H1 (cell line): ENCODE measurements at regions not wholly inside any gene's neighbourhood (a gene's known extent, or its start where the extent isn't known, plus 50 kb on each side); places are given as distances from the start of the nearest gene placed in this dataset.

Experiments
- CTCF ChIA-PET: fragments of 300-600 bp; sonication (Branson Sonifier 250); formaldehyde crosslinking; loops from one replicate; lab custom pipeline; 2021; ENCODE audit not compliant: partially characterized antibody; lab: Charles Lee
- POLR2A ChIA-PET: fragments of 300-600 bp; sonication (Branson Sonifier 250); formaldehyde crosslinking; loops from one replicate; lab custom pipeline; 2021; ENCODE audit warnings: inconsistent platforms; ENCODE audit not compliant: partially characterized antibody; lab: Charles Lee
- DNase-seq, 2 experiments: peaks; one replicate each; pipeline versions ENCODE4 v3.0.0 to v3.0.0-alpha.2; 2010 to 2022; ENCODE audit warnings: low spot score in 2 of 2, low read depth in 1 of 2, mixed read lengths in 1 of 2
- FAIRE-seq: peaks from 2 replicates; lab custom pipeline; 2011; peaks lifted over from hg19 to GRCh38; lab: Jason Lieb, UNC
- H2AFZ ChIP-seq: 2 replicates; pipeline ENCODE4 v1.8.1; 2012; ENCODE audit warnings: low read length, inconsistent platforms
- H2AK5ac ChIP-seq: 2 replicates; pipeline ENCODE4 v1.6.1; 2013; ENCODE audit warnings: low read depth, low read length
- H2BK120ac ChIP-seq: replicated peaks from 2 replicates; pipeline ENCODE3; 2013; ENCODE audit warnings: low read depth, low read length, inconsistent platforms
- H2BK12ac ChIP-seq: 2 replicates; pipeline ENCODE4 v1.6.1; 2013; ENCODE audit warnings: low read depth, low read length
- H2BK15ac ChIP-seq: 2 replicates; pipeline ENCODE4 v1.6.1; 2013; ENCODE audit warnings: low read length
- H2BK20ac ChIP-seq: 2 replicates; pipeline ENCODE4 v1.6.1; 2013; ENCODE audit warnings: low read length
- H2BK5ac ChIP-seq: 2 replicates; pipeline ENCODE4 v1.6.1; 2013; ENCODE audit warnings: low read depth, low read length
- H3K14ac ChIP-seq: 2 replicates; pipeline ENCODE4 v1.6.1; 2013; ENCODE audit warnings: inconsistent platforms; ENCODE audit not compliant: insufficient read length
- H3K18ac ChIP-seq: 2 replicates; pipeline ENCODE4 v1.6.1; 2013; ENCODE audit warnings: low read length; ENCODE audit errors: extremely low read depth
- H3K23ac ChIP-seq: 2 replicates; pipeline ENCODE4 v1.6.1; 2013; ENCODE audit warnings: inconsistent platforms; ENCODE audit not compliant: insufficient read length
- H3K23me2 ChIP-seq: 2 replicates; pipeline ENCODE4 v1.6.1; 2013; ENCODE audit warnings: low read depth, low read length
- H3K27ac ChIP-seq: 2 replicates; pipeline ENCODE4 v1.6.1; 2011; ENCODE audit warnings: low read depth, low read length, inconsistent platforms
- H3K27me3 ChIP-seq, 4 experiments: replicated peaks in 1 of 4; 1 replicate in 1 of 4; 2 replicates in 3 of 4; pipeline versions ENCODE4 v1.6.1 to v1.8.1; 2011 to 2013; ENCODE audit warnings: low read length in 3 of 4, mild to moderate bottlenecking in 3 of 4, inconsistent platforms in 2 of 4, mixed read lengths in 2 of 4, moderate library complexity in 1 of 4; ENCODE audit not compliant: control insufficient read depth in 3 of 4, insufficient read depth in 3 of 4; ENCODE audit errors: extremely low read depth in 1 of 4
- H3K36me3 ChIP-seq, 4 experiments: 2 replicates each; pipeline versions ENCODE4 v1.6.1 to v1.8.1; 2011 to 2013; ENCODE audit warnings: mild to moderate bottlenecking in 4 of 4, low read length in 3 of 4, moderate library complexity in 2 of 4, control low read depth in 1 of 4, inconsistent platforms in 1 of 4; ENCODE audit not compliant: insufficient read depth in 4 of 4, control insufficient read depth in 2 of 4
- H3K4ac ChIP-seq: replicated peaks from 2 replicates; pipeline ENCODE3; 2013; ENCODE audit warnings: low read length, low read depth, mixed read lengths, inconsistent platforms; ENCODE audit not compliant: insufficient read length
- H3K4me1 ChIP-seq, 4 experiments: replicated peaks in 1 of 4; 1 replicate in 1 of 4; 2 replicates in 3 of 4; pipeline versions ENCODE4 v1.6.1 to v1.8.1; 2011 to 2013; ENCODE audit warnings: low read length in 3 of 4, inconsistent platforms in 2 of 4, mixed read lengths in 1 of 4; ENCODE audit not compliant: insufficient read depth in 4 of 4, control insufficient read depth in 3 of 4
- H3K4me2 ChIP-seq, 2 experiments: 2 replicates each; pipeline versions ENCODE4 v1.6.1 to v1.8.1; 2011 to 2013; ENCODE audit warnings: low read depth in 2 of 2, low read length in 2 of 2, control low read depth in 1 of 2, inconsistent platforms in 1 of 2, mild to moderate bottlenecking in 1 of 2; ENCODE audit not compliant: insufficient read depth in 1 of 2
- H3K4me3 ChIP-seq, 4 experiments: fragments of 200-600, 300-600 bp in 1 of 4; sonication (generic), shearing (Covaris generic), sonication (Bioruptor Twin) in 1 of 4; 2 replicates each; pipeline versions ENCODE4 v1.5.1 to v1.8.1; 2011 to 2016; ENCODE audit warnings: low read length in 4 of 4, low read depth in 3 of 4, control low read depth in 2 of 4, inconsistent platforms in 2 of 4, mild to moderate bottlenecking in 2 of 4, mixed read lengths in 1 of 4, moderate library complexity in 1 of 4; ENCODE audit not compliant: insufficient read depth in 2 of 4; ENCODE audit errors: extremely low read depth in 1 of 4
- H3K56ac ChIP-seq: replicated peaks from 2 replicates; pipeline ENCODE3; 2013; ENCODE audit warnings: low read depth, mild to moderate bottlenecking, mixed read lengths, low read length, inconsistent platforms; ENCODE audit not compliant: insufficient read length
- H3K79me1 ChIP-seq: 2 replicates; pipeline ENCODE4 v1.6.1; 2013; ENCODE audit warnings: low read depth, low read length, control low read depth
- H3K79me2 ChIP-seq, 2 experiments: 2 replicates each; pipeline versions ENCODE4 v1.6.1 to v1.8.1; 2012 to 2013; ENCODE audit warnings: low read length in 2 of 2, mild to moderate bottlenecking in 2 of 2, inconsistent platforms in 1 of 2; ENCODE audit not compliant: insufficient read depth in 2 of 2, control insufficient read depth in 1 of 2
- H3K9ac ChIP-seq, 4 experiments: replicated peaks in 1 of 4; 1 replicate in 1 of 4; 2 replicates in 3 of 4; pipeline versions ENCODE4 v1.6.1 to v1.8.1; 2011 to 2013; ENCODE audit warnings: low read depth in 3 of 4, low read length in 3 of 4, control low read depth in 2 of 4, mild to moderate bottlenecking in 2 of 4, moderate library complexity in 2 of 4, inconsistent platforms in 1 of 4; ENCODE audit errors: extremely low read depth in 1 of 4
- H3K9me3 ChIP-seq, 2 experiments: 2 replicates each; pipeline versions ENCODE4 v1.6.1 to v1.8.1; 2012 to 2013; ENCODE audit warnings: mild to moderate bottlenecking in 2 of 2, moderate library complexity in 2 of 2, control low read depth in 1 of 2, inconsistent platforms in 1 of 2, low read depth in 1 of 2, low read length in 1 of 2, mixed read lengths in 1 of 2; ENCODE audit not compliant: insufficient read depth in 2 of 2
- H4K20me1 ChIP-seq, 2 experiments: replicated peaks in 1 of 2; 2 replicates each; pipeline versions ENCODE3 to v1.8.1; 2011 to 2013; ENCODE audit warnings: inconsistent platforms in 2 of 2, low read length in 2 of 2, mild to moderate bottlenecking in 1 of 2; ENCODE audit not compliant: insufficient read depth in 2 of 2, control insufficient read depth in 1 of 2
- H4K5ac ChIP-seq: 2 replicates; pipeline ENCODE4 v1.6.1; 2013; ENCODE audit warnings: low read length, low read depth, mixed read lengths, inconsistent platforms; ENCODE audit not compliant: insufficient read length
- H4K8ac ChIP-seq: 2 replicates; pipeline ENCODE4 v1.8.0; 2013; ENCODE audit warnings: mild to moderate bottlenecking, moderate library complexity, low read length, inconsistent platforms; ENCODE audit not compliant: insufficient read depth; ENCODE audit errors: extremely low read depth
- H4K91ac ChIP-seq: replicated peaks from 2 replicates; pipeline ENCODE3; 2013; ENCODE audit warnings: low read length, mixed read lengths, inconsistent platforms; ENCODE audit not compliant: insufficient read length
- EGR1 ChIP-seq: IDR thresholded peaks from 2 replicates; pipeline ENCODE4 v1.6.1; 2011; ENCODE audit warnings: low read depth, low read length, borderline replicate concordance
- EZH2 ChIP-seq: fragments of 200-600 bp; sonication (generic); IDR thresholded peaks from 2 replicates; pipeline ENCODE4 v1.7.1; 2012; ENCODE audit warnings: low read depth, mild to moderate bottlenecking, moderate library complexity, low read length, inconsistent platforms; ENCODE audit not compliant: severe bottlenecking
- PHF8 ChIP-seq: fragments of 200-600 bp; sonication (generic); conservative IDR thresholded peaks from 2 replicates; pipeline ENCODE4 v1.7.1; 2012; ENCODE audit warnings: low read depth, mild to moderate bottlenecking, inconsistent platforms, low read length, moderate library complexity
- RBBP5 ChIP-seq: IDR thresholded peaks from 2 replicates; pipeline ENCODE4 v1.7.1; 2012; ENCODE audit warnings: low read depth, mild to moderate bottlenecking, inconsistent platforms, low read length, moderate library complexity, borderline replicate concordance
- RNF2 ChIP-seq: fragments of 200-900, 300-1000 bp; sonication (generic); IDR thresholded peaks from 2 replicates; pipeline ENCODE4 v1.7.1; 2016; ENCODE audit warnings: borderline replicate concordance, low read depth, mild to moderate bottlenecking, antibody characterized with exemption, low read length; ENCODE audit not compliant: poor library complexity, severe bottlenecking; ENCODE audit errors: missing control alignments
- SP1 ChIP-seq: IDR thresholded peaks from 2 replicates; pipeline ENCODE4 v1.6.1; 2011; ENCODE audit warnings: low read depth, low read length
- ZNF274 ChIP-seq: IDR thresholded peaks from 2 replicates; pipeline ENCODE4 v1.7.0; 2012; ENCODE audit warnings: low read length, borderline replicate concordance; ENCODE audit errors: extremely low read depth
- WGBS, 2 experiments: shearing (Covaris generic) in 1 of 2; methylation state at CpG; one replicate each; pipeline versions ENCODE4 v1.1.6 to v1.1.7; 2013 to 2015; ENCODE audit warnings: low lambda C conversion rate in 2 of 2, mixed read lengths in 2 of 2, inconsistent platforms in 1 of 2, low coverage in 1 of 2, missing lambda C conversion rate in 1 of 2; ENCODE audit not compliant: insufficient replicate concordance in 2 of 2, insufficient coverage in 1 of 2, insufficient read length in 1 of 2; ENCODE audit errors: extremely low coverage in 1 of 2, missing lambda C conversion rate in 1 of 2; 5-methylcytosine and 5-hydroxymethylcytosine counted together
- TF ChIP-seq, protein P1 (sequence below): IDR thresholded peaks from 2 replicates; pipeline ENCODE4 v1.6.1; 2012; ENCODE audit warnings: inconsistent platforms
- TF ChIP-seq, protein P2 (sequence below): IDR thresholded peaks from 2 replicates; pipeline ENCODE4 v1.6.1; 2012; ENCODE audit warnings: inconsistent platforms
- TF ChIP-seq, protein P3 (sequence below), 3 experiments: IDR thresholded peaks; 1 replicate in 2 of 3; 2 replicates in 1 of 3; pipeline versions ENCODE4 v1.5.1 to v1.6.1; 2011; ENCODE audit warnings: low read length in 3 of 3, mild to moderate bottlenecking in 3 of 3, inconsistent platforms in 2 of 3, low read depth in 1 of 3, moderate library complexity in 1 of 3; ENCODE audit not compliant: insufficient read depth in 1 of 3; ENCODE audit errors: control extremely low read depth in 1 of 3

DNA sequence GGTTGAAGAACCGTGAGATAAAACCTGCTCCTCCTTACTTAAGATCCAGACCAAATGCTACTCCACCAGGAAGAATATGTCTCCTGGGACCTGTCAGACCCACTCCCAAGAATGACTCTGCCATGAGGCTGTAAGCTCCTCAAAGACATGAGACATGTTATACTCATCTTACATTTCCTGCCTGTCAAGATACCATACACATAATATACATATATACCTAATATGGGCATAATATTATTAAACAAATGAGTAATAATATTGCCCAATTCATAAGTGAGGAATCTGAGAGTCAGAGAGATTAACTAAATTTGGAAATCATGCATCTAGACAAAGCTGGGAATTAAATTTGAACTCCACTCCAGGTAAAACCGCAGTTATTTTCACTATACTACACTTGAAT, 634.9 kb downstream of the LMO4 start:
- Histone ChIP-seq H3K4ac (no peak overlapping the region), H4K5ac (no peak overlapping the region), H2BK120ac (no peak overlapping the region), H3K79me2 (no peaks in the 10 kb centered on the region), H2BK12ac (no peak overlapping the region), H3K4me3 (no peak overlapping the region), H4K91ac (no peak overlapping the region), H3K27ac (no peak overlapping the region), H2AK5ac (no peak overlapping the region), H3K4me2 (no peak overlapping the region), H2AFZ (no peak overlapping the region), H3K23ac (no peak overlapping the region), H3K18ac (no peak overlapping the region), H3K27me3 (no peaks in the 10 kb centered on the region), H2BK20ac (no peak overlapping the region), H4K8ac (no peak overlapping the region), H3K4me1 (peaks cover 2 to 6% (median 4%) of the 10 kb centered on the region in 4 experiments; a peak in 6 of 7 replicates), H3K9me3 (no peaks in the 10 kb centered on the region), H3K56ac (no peak overlapping the region), H3K23me2 (no peaks in the 10 kb centered on the region), H3K14ac (no peak overlapping the region), H2BK15ac (no peak overlapping the region), H2BK5ac (no peak overlapping the region), H3K9ac (no peak overlapping the region), H3K79me1 (no peaks in the 10 kb centered on the region), H3K36me3 (no peaks in the 10 kb centered on the region), H4K20me1 (no peaks in the 10 kb centered on the region)
- WGBS, 2 experiments, result 54% methylated on average over 2 of the region's 2 CpGs; no CpG with 5 or more reads in 1 of the 2 experiments
- FAIRE-seq (no peak), DNase-seq (no peak)
- POLR2A ChIA-PET, result no interaction called here
- CTCF ChIA-PET, result interaction anchor here (1.0 to 1.2 kb wide), 2 partner anchors 8 to 10 kb away, joined by 3 read pairs; no protein-coding TSS in a partner anchor
- TF ChIP-seq EZH2, result no peak
- TF ChIP-seq RNF2, result no peak
- TF ChIP-seq, protein P1, sequence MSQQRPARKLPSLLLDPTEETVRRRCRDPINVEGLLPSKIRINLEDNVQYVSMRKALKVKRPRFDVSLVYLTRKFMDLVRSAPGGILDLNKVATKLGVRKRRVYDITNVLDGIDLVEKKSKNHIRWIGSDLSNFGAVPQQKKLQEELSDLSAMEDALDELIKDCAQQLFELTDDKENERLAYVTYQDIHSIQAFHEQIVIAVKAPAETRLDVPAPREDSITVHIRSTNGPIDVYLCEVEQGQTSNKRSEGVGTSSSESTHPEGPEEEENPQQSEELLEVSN, result no peak
- TF ChIP-seq, protein P2, sequence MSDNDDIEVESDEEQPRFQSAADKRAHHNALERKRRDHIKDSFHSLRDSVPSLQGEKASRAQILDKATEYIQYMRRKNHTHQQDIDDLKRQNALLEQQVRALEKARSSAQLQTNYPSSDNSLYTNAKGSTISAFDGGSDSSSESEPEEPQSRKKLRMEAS, result no peak
- TF ChIP-seq SP1, result no peak
- TF ChIP-seq PHF8, result no peak
- TF ChIP-seq, protein P3, sequence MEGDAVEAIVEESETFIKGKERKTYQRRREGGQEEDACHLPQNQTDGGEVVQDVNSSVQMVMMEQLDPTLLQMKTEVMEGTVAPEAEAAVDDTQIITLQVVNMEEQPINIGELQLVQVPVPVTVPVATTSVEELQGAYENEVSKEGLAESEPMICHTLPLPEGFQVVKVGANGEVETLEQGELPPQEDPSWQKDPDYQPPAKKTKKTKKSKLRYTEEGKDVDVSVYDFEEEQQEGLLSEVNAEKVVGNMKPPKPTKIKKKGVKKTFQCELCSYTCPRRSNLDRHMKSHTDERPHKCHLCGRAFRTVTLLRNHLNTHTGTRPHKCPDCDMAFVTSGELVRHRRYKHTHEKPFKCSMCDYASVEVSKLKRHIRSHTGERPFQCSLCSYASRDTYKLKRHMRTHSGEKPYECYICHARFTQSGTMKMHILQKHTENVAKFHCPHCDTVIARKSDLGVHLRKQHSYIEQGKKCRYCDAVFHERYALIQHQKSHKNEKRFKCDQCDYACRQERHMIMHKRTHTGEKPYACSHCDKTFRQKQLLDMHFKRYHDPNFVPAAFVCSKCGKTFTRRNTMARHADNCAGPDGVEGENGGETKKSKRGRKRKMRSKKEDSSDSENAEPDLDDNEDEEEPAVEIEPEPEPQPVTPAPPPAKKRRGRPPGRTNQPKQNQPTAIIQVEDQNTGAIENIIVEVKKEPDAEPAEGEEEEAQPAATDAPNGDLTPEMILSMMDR (IDR thresholded peaks at IDR 0.05; ENCODE audit: control extremely low read depth in 1 of 3, insufficient read depth in 1 of 3, low read depth in 1 of 3, low read length in 3 of 3), result no peak
- TF ChIP-seq EGR1, result no peak
- TF ChIP-seq ZNF274, result no peak
- TF ChIP-seq RBBP5, result no peak
